ENCODE measurements at regions not wholly inside any gene's neighbourhood (a gene's known extent, or its start where the extent isn't known, plus 50 kb on each side); places are given as distances from the start of the nearest gene placed in this dataset.

- no peaks in the 10 kb centered on the region for H3K79me2 ChIP-seq (ENCODE audit: low read depth)
- H3K9me3 ChIP-seq (ENCODE audit: insufficient read depth, low read depth) = no peaks in the 10 kb centered on the region; the same call in 1 of the 2 replicates
- no peaks in the 10 kb centered on the region for H3K27me3 ChIP-seq (ENCODE audit: insufficient read depth, low read depth)
- no peak for DNase-seq
- ChIA-PET POLR2A (ENCODE audit: unreplicated experiment) (no interaction called here), CTCF (no interaction called here)
- H3F3A ChIP-seq (ENCODE audit: insufficient read depth, low read depth) = no peaks in the 10 kb centered on the region
- intact Hi-C loops (cut with micrococcal nuclease; ENCODE audit: unreplicated experiment) = no loop called here
- no peaks in the 10 kb centered on the region for H3K36me3 ChIP-seq (ENCODE audit: low read depth)
- no peak overlapping the region for H3K4me2 ChIP-seq
- no peak overlapping the region for H2AFZ ChIP-seq
- no peaks in the 10 kb centered on the region for H4K20me1 ChIP-seq (ENCODE audit: insufficient read depth)
- no peak for TF ChIP-seq EZH2 (IDR thresholded peaks at IDR 0.05; ENCODE audit: low read depth)
- TF ChIP-seq, protein P1, sequence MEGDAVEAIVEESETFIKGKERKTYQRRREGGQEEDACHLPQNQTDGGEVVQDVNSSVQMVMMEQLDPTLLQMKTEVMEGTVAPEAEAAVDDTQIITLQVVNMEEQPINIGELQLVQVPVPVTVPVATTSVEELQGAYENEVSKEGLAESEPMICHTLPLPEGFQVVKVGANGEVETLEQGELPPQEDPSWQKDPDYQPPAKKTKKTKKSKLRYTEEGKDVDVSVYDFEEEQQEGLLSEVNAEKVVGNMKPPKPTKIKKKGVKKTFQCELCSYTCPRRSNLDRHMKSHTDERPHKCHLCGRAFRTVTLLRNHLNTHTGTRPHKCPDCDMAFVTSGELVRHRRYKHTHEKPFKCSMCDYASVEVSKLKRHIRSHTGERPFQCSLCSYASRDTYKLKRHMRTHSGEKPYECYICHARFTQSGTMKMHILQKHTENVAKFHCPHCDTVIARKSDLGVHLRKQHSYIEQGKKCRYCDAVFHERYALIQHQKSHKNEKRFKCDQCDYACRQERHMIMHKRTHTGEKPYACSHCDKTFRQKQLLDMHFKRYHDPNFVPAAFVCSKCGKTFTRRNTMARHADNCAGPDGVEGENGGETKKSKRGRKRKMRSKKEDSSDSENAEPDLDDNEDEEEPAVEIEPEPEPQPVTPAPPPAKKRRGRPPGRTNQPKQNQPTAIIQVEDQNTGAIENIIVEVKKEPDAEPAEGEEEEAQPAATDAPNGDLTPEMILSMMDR (conservative IDR thresholded peaks at IDR 0.05) = no peak
- H3K4me1 ChIP-seq (replicated peaks; ENCODE audit: insufficient read depth) = no peaks in the 10 kb centered on the region
- no peaks in the 10 kb centered on the region; the same call in 1 of the 2 replicates for H3K9me2 ChIP-seq (ENCODE audit: insufficient read depth)
- BruUV-seq (replicated peaks) = no TSS peak
- H3K27ac ChIP-seq = no peak overlapping the region
- H3K4me3 ChIP-seq = no peak overlapping the region
These were observed 227.2 kb upstream of the GPR149 start for GRCh38 chr3:154657218-154657617.

- intact Hi-C loops (cut with micrococcal nuclease; ENCODE audit: unreplicated experiment) = no loop called here
- no TSS peak for BruUV-seq (replicated peaks)
- Histone ChIP-seq H3K4me2 (no peak overlapping the region), H3K27ac (no peak overlapping the region), H3K9me3 (ENCODE audit: insufficient read depth, low read depth) (no peaks in the 10 kb centered on the region; the same call in 1 of the 2 replicates), H3K4me1 (replicated peaks; ENCODE audit: insufficient read depth) (no peaks in the 10 kb centered on the region), H3K4me3 (no peak overlapping the region), H2AFZ (no peak overlapping the region), H3K9me2 (ENCODE audit: insufficient read depth) (no peaks in the 10 kb centered on the region; the same call in 1 of the 2 replicates), H4K20me1 (ENCODE audit: insufficient read depth) (no peaks in the 10 kb centered on the region), H3F3A (ENCODE audit: insufficient read depth, low read depth) (no peaks in the 10 kb centered on the region), H3K36me3 (ENCODE audit: low read depth) (no peaks in the 10 kb centered on the region), H3K79me2 (ENCODE audit: low read depth) (no peaks in the 10 kb centered on the region), H3K27me3 (ENCODE audit: insufficient read depth, low read depth) (no peaks in the 10 kb centered on the region)
- DNase-seq = no peak
- TF ChIP-seq, protein P1 (conservative IDR thresholded peaks at IDR 0.05) = no peak
- TF ChIP-seq EZH2 (IDR thresholded peaks at IDR 0.05; ENCODE audit: low read depth) = no peak
- ChIA-PET CTCF (no interaction called here), POLR2A (ENCODE audit: unreplicated experiment) (interaction anchor here (0.7 kb wide), 1 partner anchor 35 kb away, joined by 6 read pairs; no protein-coding TSS in a partner anchor)
These were observed 226.5 kb upstream of the GPR149 start for GRCh38 chr3:154656486-154656885.

GRCh38 chr3:154642145-154642544 is 212.2 kb upstream of the GPR149 start:
- no TSS peak for BruUV-seq (replicated peaks)
- no peak for DNase-seq
- POLR2A ChIA-PET (ENCODE audit: unreplicated experiment) = no interaction called here

More at GRCh38 chr3:154642145-154642544, 212.2 kb upstream of the GPR149 start:
- CTCF ChIA-PET = no interaction called here
- Histone ChIP-seq H3K4me2 (no peak overlapping the region), H3K79me2 (ENCODE audit: low read depth) (no peaks in the 10 kb centered on the region), H3K4me3 (no peak overlapping the region), H3K27me3 (ENCODE audit: insufficient read depth, low read depth) (no peaks in the 10 kb centered on the region), H3K9me2 (ENCODE audit: insufficient read depth) (no peaks in the 10 kb centered on the region), H3F3A (ENCODE audit: insufficient read depth, low read depth) (no peaks in the 10 kb centered on the region), H4K20me1 (ENCODE audit: insufficient read depth) (no peaks in the 10 kb centered on the region), H3K4me1 (replicated peaks; ENCODE audit: insufficient read depth) (no peaks in the 10 kb centered on the region), H3K36me3 (ENCODE audit: low read depth) (no peaks in the 10 kb centered on the region), H3K27ac (no peak overlapping the region), H2AFZ (no peak overlapping the region), H3K9me3 (ENCODE audit: insufficient read depth, low read depth) (no peaks in the 10 kb centered on the region)
- intact Hi-C loops (cut with micrococcal nuclease; ENCODE audit: unreplicated experiment) = no loop called here
- no peak for TF ChIP-seq EZH2 (IDR thresholded peaks at IDR 0.05; ENCODE audit: low read depth)
- TF ChIP-seq, protein P1 (conservative IDR thresholded peaks at IDR 0.05) = no peak

All from PC-9 (cell line).